ENCODE measurements at regions not wholly inside any gene's neighbourhood (a gene's known extent, or its start where the extent isn't known, plus 50 kb on each side); places are given as distances from the start of the nearest gene placed in this dataset.

DNA sequence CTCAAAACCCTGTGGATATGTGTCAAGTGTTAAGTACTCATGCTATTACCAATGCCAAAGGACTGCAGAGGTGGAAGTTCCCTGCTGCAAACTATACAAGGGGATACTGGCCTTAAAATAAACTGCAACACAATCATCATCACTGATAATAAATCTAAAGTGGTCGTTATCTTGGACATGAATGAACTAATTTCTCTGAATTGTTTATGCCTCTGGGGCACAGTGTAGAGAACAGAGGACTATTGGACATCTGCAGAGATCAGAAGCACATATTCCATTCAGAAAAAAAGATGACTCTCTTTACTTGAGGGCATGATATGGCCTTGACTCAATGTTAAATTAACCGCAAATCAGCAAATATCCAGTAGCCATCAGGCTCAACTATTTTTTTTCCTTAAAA lies 542.6 kb upstream of the IGFBP7 start:
- no peak overlapping the region for H3K4me3 ChIP-seq (ENCODE audit: low read depth in 2 of 2, low read length in 1 of 2)
- DNase-seq, result peak; percentile 3
- H3K27me3 ChIP-seq (ENCODE audit: insufficient read depth), result no peaks in the 10 kb centered on the region
- ChIA-PET CTCF (no interaction called here), POLR2A (no interaction called here)
- no peak overlapping the region for H3K27ac ChIP-seq (ENCODE audit: low read depth in 2 of 2, low read length in 1 of 2)
- no peaks in the 10 kb centered on the region for H3F3A ChIP-seq (replicated peaks; ENCODE audit: insufficient read depth)
- H3K79me2 ChIP-seq (ENCODE audit: insufficient read depth), result no peaks in the 10 kb centered on the region
- 31% methylated on average over 2 of the region's 2 CpGs for WGBS (ENCODE audit: low lambda C conversion rate)
- no peak overlapping the region for H3K4me2 ChIP-seq
- no peaks in the 10 kb centered on the region for H3K36me3 ChIP-seq (replicated peaks in 1 of 2; ENCODE audit: control insufficient read depth in 1 of 2, insufficient read depth in 2 of 2, low read length in 1 of 2)
- no peaks in the 10 kb centered on the region for H3K9me2 ChIP-seq
- no peaks in the 10 kb centered on the region for H4K20me1 ChIP-seq (ENCODE audit: insufficient read depth)
- TF ChIP-seq FOSL2 (IDR thresholded peaks at IDR 0.05; ENCODE audit: borderline replicate concordance, low read depth) (no peak), RCOR1 (IDR thresholded peaks at IDR 0.05; ENCODE audit: low read length) (0 out of 2 replicates have a peak, but pooled peaks have one; percentile 39), GATA2 (CRISPR knock-in tag; IDR thresholded peaks at IDR 0.05) (peak; percentile 55; the same call in 1 of the 2 replicates), CTCF (IDR thresholded peaks at IDR 0.05) (no peak), GABPA (IDR thresholded peaks at IDR 0.05; ENCODE audit: low read depth) (no peak), NFIC (IDR thresholded peaks at IDR 0.05; ENCODE audit: borderline replicate concordance) (no peak), EZH2phosphoT487 (IDR thresholded peaks at IDR 0.05; ENCODE audit: borderline replicate concordance, low read depth) (no peak), JUND (IDR thresholded peaks at IDR 0.05) (no peak), MEF2A (IDR thresholded peaks at IDR 0.05; ENCODE audit: borderline replicate concordance, low read depth) (no peak), USF1 (IDR thresholded peaks at IDR 0.05; ENCODE audit: borderline replicate concordance, low read depth) (no peak), POLR2AphosphoS5 (IDR thresholded peaks at IDR 0.05; ENCODE audit: low read depth, low read length) (no peak), YY1 (IDR thresholded peaks at IDR 0.05; ENCODE audit: low read depth) (no peak), RFX5 (IDR thresholded peaks at IDR 0.05; ENCODE audit: low read length) (no peak), EP300 (IDR thresholded peaks at IDR 0.05; ENCODE audit: borderline replicate concordance in 1 of 2, low read depth in 1 of 2, low read length in 1 of 2) (peak in 1 of 2 experiments; percentile 53; a peak in 2 of 4 replicates)
- TF ChIP-seq, protein P1, sequence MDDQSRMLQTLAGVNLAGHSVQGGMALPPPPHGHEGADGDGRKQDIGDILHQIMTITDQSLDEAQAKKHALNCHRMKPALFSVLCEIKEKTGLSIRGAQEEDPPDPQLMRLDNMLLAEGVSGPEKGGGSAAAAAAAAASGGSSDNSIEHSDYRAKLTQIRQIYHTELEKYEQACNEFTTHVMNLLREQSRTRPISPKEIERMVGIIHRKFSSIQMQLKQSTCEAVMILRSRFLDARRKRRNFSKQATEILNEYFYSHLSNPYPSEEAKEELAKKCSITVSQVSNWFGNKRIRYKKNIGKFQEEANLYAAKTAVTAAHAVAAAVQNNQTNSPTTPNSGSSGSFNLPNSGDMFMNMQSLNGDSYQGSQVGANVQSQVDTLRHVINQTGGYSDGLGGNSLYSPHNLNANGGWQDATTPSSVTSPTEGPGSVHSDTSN (IDR thresholded peaks at IDR 0.05), result no peak
- TF ChIP-seq, protein P2, sequence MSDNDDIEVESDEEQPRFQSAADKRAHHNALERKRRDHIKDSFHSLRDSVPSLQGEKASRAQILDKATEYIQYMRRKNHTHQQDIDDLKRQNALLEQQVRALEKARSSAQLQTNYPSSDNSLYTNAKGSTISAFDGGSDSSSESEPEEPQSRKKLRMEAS (IDR thresholded peaks at IDR 0.05; ENCODE audit: low read depth), result no peak
- H3K4me1 ChIP-seq (ENCODE audit: control insufficient read depth in 1 of 2, insufficient read depth in 2 of 2, low read depth in 1 of 2, low read length in 1 of 2), result no peaks in the 10 kb centered on the region
- H2AFZ ChIP-seq (ENCODE audit: low read depth), result no peak overlapping the region
- no peak overlapping the region for H3K9ac ChIP-seq
- no peaks in the 10 kb centered on the region for H3K9me3 ChIP-seq

All from SK-N-SH (cell line).